ENCODE measurements at regions not wholly inside any gene's neighbourhood (a gene's known extent, or its start where the extent isn't known, plus 50 kb on each side); places are given as distances from the start of the nearest gene placed in this dataset.

DNA sequence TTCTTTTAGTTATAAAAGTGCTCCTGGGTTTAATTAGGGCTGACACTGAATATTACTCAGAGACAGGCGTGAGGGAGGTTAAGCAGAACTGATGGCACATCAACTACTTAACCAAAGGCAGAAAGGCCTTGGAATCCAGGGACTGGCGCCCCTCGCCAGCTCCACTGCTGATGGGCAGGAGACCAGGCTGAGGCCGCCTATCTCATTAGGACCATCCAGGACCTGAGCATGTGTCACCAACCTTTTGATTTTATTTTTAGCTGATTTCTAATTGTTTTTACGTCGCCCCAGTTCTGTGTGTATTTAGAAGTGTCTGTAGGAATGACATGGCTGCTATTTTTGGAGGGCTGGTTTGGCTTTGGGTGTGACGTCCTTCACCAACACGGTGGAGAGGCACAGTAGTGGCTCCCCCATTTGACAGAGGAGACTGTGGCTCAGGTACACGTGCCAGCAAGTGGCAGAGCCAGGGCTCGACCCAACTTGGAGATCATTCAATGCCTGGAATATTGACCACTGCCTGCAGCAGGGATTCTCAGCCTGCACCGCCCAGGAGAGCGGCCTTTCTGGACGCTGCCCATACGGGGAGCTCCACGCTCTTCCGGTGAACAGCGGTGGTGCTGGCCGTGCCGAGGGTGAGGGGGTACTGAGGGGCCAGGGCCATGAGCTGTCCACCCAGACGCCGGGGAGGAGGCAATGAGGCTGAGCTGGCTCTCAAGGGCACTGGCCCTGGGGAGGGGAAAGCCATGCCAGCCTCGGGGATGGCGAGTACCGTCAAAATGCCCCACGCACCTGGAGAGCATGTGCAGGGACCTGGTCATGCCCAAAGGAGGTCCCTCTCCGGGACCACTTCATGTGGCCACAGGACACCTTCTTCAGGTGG lies 205.7 kb downstream of the ASB1 start:
- DNase-seq = no peak
- Histone ChIP-seq H3K27ac (ENCODE audit: low read depth in 1 of 2, low read length in 2 of 2) (no peak overlapping the region), H3K36me3 (ENCODE audit: control insufficient read depth in 1 of 2, insufficient read depth in 2 of 2, low read length in 1 of 2) (no peaks in the 10 kb centered on the region), H3K9me3 (ENCODE audit: control insufficient read depth, low read length) (peaks cover 1% of the 10 kb centered on the region), H3K4me3 (ENCODE audit: low read length in 2 of 2) (no peak overlapping the region), H3K27me3 (ENCODE audit: control insufficient read depth in 1 of 2, insufficient read depth in 2 of 2, low read length in 1 of 2) (peaks cover 0 to 2% of the 10 kb centered on the region in 2 donors), H3K4me1 (ENCODE audit: control insufficient read depth in 1 of 2, insufficient read depth in 2 of 2, low read length in 2 of 2) (no peaks in the 10 kb centered on the region)
- WGBS, 2 donors = 81 to 84% methylated on average over 26 of the region's 26 CpGs
- no peak for ATAC-seq (ENCODE audit: low FRiP score)
- intact Hi-C loops (cut with DNase I) = no loop called here

DNA sequence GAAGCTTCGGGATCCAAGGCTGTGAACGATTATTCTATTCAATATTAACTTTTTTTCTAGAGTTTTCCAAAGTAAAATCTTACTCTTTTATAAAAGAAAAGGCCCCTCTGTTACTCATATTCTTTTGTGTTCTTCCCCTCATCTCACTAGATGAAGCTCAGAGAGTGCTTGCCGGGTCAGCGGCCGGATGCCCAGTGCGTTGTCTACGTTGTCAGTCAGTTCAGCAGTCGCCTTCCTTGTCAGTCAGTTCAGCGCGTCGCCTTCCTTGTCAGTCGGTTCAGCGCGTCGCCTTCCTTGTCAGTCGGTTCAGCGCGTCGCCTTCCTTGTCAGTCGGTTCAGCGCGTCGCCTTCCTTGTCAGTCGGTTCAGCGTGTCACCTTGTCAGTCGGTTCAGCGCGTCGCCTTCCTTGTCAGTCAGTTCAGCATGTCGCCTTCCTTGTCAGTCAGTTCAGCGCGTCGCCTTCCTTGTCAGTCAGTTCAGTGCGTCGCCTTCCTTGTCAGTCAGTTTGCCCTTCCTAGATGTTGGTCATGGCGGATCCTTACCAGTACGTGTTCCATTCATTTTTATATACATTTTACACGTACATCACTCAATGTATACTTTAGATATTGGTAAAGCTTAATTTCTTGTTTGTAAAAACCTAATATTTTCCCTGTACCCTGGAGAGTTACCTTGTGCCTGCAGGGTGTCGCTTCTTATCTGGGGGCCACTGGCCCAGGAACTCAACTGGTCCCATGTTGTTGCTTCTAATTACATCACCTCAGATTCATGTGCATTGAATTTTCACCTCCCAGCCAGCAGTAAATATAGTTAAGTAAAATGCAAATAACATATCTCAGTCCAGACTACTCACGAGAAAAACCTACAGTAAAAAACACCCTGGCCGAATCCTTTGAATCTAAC lies 206.9 kb downstream of the ASB1 start:
- WGBS, 2 donors = 93 to 94% methylated on average over 41 of the region's 41 CpGs
- DNase-seq = no peak
- peaks cover 1% of the 10 kb centered on the region for H3K9me3 ChIP-seq (ENCODE audit: control insufficient read depth, low read length)
- ATAC-seq (ENCODE audit: low FRiP score) = no peak
- H3K36me3 ChIP-seq (ENCODE audit: control insufficient read depth in 1 of 2, insufficient read depth in 2 of 2, low read length in 1 of 2) = no peaks in the 10 kb centered on the region
- no peaks in the 10 kb centered on the region for H3K4me1 ChIP-seq (ENCODE audit: control insufficient read depth in 1 of 2, insufficient read depth in 2 of 2, low read length in 2 of 2)
- H3K27me3 ChIP-seq (ENCODE audit: control insufficient read depth in 1 of 2, insufficient read depth in 2 of 2, low read length in 1 of 2) = peaks cover 0 to 2% of the 10 kb centered on the region in 2 donors
- no peak overlapping the region for H3K4me3 ChIP-seq (ENCODE audit: low read length in 2 of 2)
- no peak overlapping the region for H3K27ac ChIP-seq (ENCODE audit: low read depth in 1 of 2, low read length in 2 of 2)
- intact Hi-C loops (cut with DNase I) = no loop called here

GRCh38 chr2:238634701-238635357 lies 208.1 kb downstream of the ASB1 start:
- no peak for ATAC-seq (ENCODE audit: low FRiP score)
- intact Hi-C loops (cut with DNase I) = no loop called here
- DNase-seq = no peak

DNA sequence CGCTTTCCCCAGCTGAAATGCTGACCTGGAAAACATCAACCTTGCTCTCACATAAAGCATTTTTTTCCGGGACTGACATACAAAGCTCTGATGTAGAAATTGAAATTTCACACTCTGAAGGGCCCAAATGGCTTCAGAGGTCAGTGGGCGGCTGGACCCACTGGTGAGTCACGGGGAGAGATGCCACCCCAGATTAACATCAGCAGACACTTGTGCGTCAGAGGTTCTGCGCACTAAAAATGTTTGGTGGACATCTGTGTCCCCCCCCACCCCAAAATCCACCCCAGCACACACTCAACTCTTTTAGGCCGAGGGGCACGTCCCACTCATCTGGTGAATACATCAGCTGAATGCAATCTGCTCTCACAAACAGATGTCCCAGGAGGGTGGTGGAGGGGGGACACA lies 208.9 kb downstream of the ASB1 start:
- Histone ChIP-seq H3K36me3 (ENCODE audit: control insufficient read depth in 1 of 2, insufficient read depth in 2 of 2, low read length in 1 of 2) (no peaks in the 10 kb centered on the region), H3K4me1 (ENCODE audit: control insufficient read depth in 1 of 2, insufficient read depth in 2 of 2, low read length in 2 of 2) (no peaks in the 10 kb centered on the region), H3K27me3 (ENCODE audit: control insufficient read depth in 1 of 2, insufficient read depth in 2 of 2, low read length in 1 of 2) (peaks cover 0 to 2% of the 10 kb centered on the region in 2 donors), H3K9me3 (ENCODE audit: control insufficient read depth, low read length) (peaks cover 1% of the 10 kb centered on the region), H3K27ac (ENCODE audit: low read depth in 1 of 2, low read length in 2 of 2) (no peak overlapping the region), H3K4me3 (ENCODE audit: low read length in 2 of 2) (no peak overlapping the region)
- WGBS, 2 donors = 90 to 92% methylated on average over 8 of the region's 8 CpGs
- intact Hi-C loops (cut with DNase I) = no loop called here
- no peak for ATAC-seq (ENCODE audit: low FRiP score)
- no peak for DNase-seq

More at GRCh38 chr2:238634701-238635357, 208.1 kb downstream of the ASB1 start:
- WGBS, 2 donors = 91 to 94% methylated on average over 12 of the region's 12 CpGs
- Histone ChIP-seq H3K4me1 (ENCODE audit: control insufficient read depth in 1 of 2, insufficient read depth in 2 of 2, low read length in 2 of 2) (no peaks in the 10 kb centered on the region), H3K27me3 (ENCODE audit: control insufficient read depth in 1 of 2, insufficient read depth in 2 of 2, low read length in 1 of 2) (peaks cover 0 to 2% of the 10 kb centered on the region in 2 donors), H3K27ac (ENCODE audit: low read depth in 1 of 2, low read length in 2 of 2) (no peak overlapping the region), H3K4me3 (ENCODE audit: low read length in 2 of 2) (no peak overlapping the region), H3K36me3 (ENCODE audit: control insufficient read depth in 1 of 2, insufficient read depth in 2 of 2, low read length in 1 of 2) (no peaks in the 10 kb centered on the region), H3K9me3 (ENCODE audit: control insufficient read depth, low read length) (peaks cover 1% of the 10 kb centered on the region)

DNA sequence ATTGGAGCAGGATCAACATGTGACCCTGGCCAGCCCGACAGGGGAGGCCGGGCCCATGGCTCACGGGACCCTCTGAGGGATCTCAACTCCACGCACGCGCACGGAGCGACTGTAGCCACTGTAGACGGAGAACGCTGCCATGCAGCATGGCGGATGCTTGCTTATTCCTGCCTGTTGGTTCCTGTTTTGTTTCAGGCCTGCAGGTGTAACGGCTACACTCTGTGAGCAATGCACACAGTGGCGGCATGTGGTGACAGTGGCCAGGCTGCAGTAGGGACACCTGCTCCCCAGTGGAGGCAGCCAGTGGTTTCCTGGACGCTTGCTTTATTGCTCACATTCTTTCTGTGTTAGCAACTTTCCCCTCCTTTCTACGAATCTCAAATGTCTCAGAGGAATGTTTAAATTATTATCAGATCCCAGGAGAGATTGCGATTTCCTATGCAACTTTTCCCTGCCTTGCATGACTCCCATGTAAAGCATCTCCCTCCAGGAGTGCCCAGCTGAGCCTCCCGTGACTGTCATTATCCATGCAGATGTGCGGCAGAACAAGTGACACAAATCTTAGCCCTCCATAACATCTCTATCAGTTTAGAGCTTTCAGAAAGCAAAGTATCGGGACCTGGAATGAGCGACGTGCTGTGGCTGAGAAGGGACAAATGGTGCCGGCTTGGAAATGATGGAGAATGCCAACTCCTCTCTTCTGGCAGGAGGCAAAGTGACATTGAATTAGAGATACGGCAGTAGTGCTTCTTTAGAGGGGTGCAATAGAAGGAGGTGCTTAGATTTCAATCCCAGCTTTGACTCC lies 209.7 kb downstream of the ASB1 start:
- 72 to 76% methylated on average over 23 of the region's 23 CpGs for WGBS, 2 donors
- intact Hi-C loops (cut with DNase I) = no loop called here
- DNase-seq (no peak), ATAC-seq (ENCODE audit: low FRiP score) (no peak)
- no peak overlapping the region for H3K4me3 ChIP-seq (ENCODE audit: low read length in 2 of 2)
- H3K27me3 ChIP-seq (ENCODE audit: control insufficient read depth in 1 of 2, insufficient read depth in 2 of 2, low read length in 1 of 2) = peaks cover 0 to 2% of the 10 kb centered on the region in 2 donors
- peaks cover 1% of the 10 kb centered on the region for H3K9me3 ChIP-seq (ENCODE audit: control insufficient read depth, low read length)
- H3K36me3 ChIP-seq (ENCODE audit: control insufficient read depth in 1 of 2, insufficient read depth in 2 of 2, low read length in 1 of 2) = no peaks in the 10 kb centered on the region
- no peaks in the 10 kb centered on the region for H3K4me1 ChIP-seq (ENCODE audit: control insufficient read depth in 1 of 2, insufficient read depth in 2 of 2, low read length in 2 of 2)
- no peak overlapping the region for H3K27ac ChIP-seq (ENCODE audit: low read depth in 1 of 2, low read length in 2 of 2)

DNA sequence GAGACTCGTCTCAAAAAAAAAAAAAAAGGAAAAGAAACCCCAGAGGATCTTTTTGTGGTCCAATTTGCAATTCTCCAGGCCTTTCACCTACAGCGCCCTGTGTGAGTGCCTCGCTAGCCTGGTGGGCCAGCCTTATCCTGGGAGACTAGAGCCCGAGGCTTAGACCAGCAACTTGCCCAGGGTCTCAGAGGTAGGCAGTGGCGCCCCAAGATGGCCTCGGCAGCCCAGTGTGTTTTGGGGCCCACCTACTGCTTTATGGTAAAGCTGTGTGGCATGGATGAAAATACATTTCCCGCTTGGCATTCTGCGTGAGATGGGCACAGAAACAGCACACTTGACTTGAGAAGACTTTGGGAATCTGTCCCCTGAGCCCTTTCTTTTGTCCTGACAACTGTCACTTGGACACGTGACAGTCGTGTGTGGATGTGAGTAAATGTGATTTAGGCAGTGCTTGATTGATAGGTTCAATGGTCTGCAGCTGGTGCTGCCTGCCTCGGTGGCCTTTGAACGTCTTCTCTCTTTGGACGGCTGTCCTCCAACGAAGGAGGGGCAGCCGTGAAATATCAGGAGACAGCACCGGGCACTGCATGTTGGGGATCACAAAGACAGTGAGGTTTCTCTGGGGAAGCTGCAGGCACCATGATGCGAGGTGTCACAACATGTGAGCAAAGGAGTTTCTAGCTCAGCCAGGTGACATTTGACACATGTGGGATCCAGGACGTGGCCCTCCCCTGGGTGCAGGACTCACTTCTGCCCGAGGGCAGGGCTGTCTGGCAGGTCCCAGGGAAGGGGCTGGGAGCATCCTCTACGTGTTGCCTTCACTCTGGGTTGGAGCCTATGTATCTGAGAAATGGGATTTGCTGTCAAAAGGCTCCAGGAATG lies 209.5 kb upstream of the TWIST2 start:
- Histone ChIP-seq H3K27me3 (ENCODE audit: control insufficient read depth in 1 of 2, insufficient read depth in 2 of 2, low read length in 1 of 2) (peaks cover 0 to 2% of the 10 kb centered on the region in 2 donors), H3K4me3 (ENCODE audit: low read length in 2 of 2) (no peak overlapping the region), H3K9me3 (ENCODE audit: control insufficient read depth, low read length) (peaks cover 1% of the 10 kb centered on the region), H3K4me1 (ENCODE audit: control insufficient read depth in 1 of 2, insufficient read depth in 2 of 2, low read length in 2 of 2) (no peaks in the 10 kb centered on the region), H3K36me3 (ENCODE audit: control insufficient read depth in 1 of 2, insufficient read depth in 2 of 2, low read length in 1 of 2) (no peaks in the 10 kb centered on the region), H3K27ac (ENCODE audit: low read depth in 1 of 2, low read length in 2 of 2) (no peak overlapping the region)
- WGBS, 2 donors = 89% methylated on average over 19 to 20 of the region's 20 CpGs
- DNase-seq = no peak
- ATAC-seq (ENCODE audit: low FRiP score) = no peak
- intact Hi-C loops (cut with DNase I) = no loop called here

GRCh38 chr2:238638982-238639628 lies 208.8 kb upstream of the TWIST2 start:
- Histone ChIP-seq H3K36me3 (ENCODE audit: control insufficient read depth in 1 of 2, insufficient read depth in 2 of 2, low read length in 1 of 2) (no peaks in the 10 kb centered on the region), H3K9me3 (ENCODE audit: control insufficient read depth, low read length) (peaks cover 1% of the 10 kb centered on the region), H3K4me1 (ENCODE audit: control insufficient read depth in 1 of 2, insufficient read depth in 2 of 2, low read length in 2 of 2) (no peaks in the 10 kb centered on the region), H3K4me3 (ENCODE audit: low read length in 2 of 2) (no peak overlapping the region), H3K27ac (ENCODE audit: low read depth in 1 of 2, low read length in 2 of 2) (no peak overlapping the region), H3K27me3 (ENCODE audit: control insufficient read depth in 1 of 2, insufficient read depth in 2 of 2, low read length in 1 of 2) (peaks cover 0 to 2% of the 10 kb centered on the region in 2 donors)
- intact Hi-C loops (cut with DNase I) = no loop called here
- 85 to 86% methylated on average over 17 of the region's 17 CpGs for WGBS, 2 donors
- DNase-seq (no peak), ATAC-seq (ENCODE audit: low FRiP score) (no peak)

Data from aorta (tissue), 5 donors.